Stimulated activated CD4-positive, alpha-beta T cell treated with anti-CD3 and anti-CD28 coated beads, Interleukin-4, amount 100 ng/mL, for 24 hours (primary cell): ENCODE measurements at regions not wholly inside any gene's neighbourhood (a gene's known extent, or its start where the extent isn't known, plus 50 kb on each side); places are given as distances from the start of the nearest gene placed in this dataset.

ENCODE experiments used
- DNase-seq: peaks from one replicate; pipeline ENCODE4 v3.0.0-alpha.2; 2020

DNA sequence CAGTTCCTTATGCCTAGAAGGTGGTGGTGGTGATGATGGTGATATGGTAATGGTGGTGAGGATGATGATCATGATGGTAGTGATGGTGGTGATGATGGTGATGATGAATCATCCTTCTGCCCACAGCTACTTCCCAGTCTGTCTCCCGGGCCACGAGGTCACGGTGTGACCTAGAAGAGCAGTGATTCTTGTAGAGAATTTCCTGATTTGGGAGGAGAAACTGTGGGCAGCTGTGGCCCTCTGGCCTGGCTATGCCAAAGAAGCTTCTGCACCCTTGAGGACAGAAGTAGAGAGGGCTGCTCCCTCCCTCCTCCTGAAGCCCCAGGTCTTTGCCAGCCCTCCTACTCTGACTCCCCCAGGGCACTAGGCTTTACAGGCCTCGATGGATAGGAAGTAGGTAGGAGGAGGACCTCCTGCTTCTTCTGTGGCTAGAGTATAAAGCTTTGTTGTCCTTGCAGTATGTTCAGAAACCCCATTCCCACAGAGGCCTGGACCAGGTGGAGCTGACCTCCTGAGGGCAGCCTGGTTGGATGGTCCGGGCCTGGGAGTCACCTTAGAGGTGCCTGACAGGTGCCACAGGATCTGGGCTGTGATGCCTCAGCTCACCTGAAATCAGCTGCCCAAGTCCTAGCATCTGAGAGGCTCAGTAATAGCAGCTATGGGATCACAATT is 57.9 kb upstream of the EPAS1 start:
- peak; percentile 29 for DNase-seq

GRCh38 chr2:46239847-46240181 is 57.4 kb upstream of the EPAS1 start:
- peak; percentile 72 for DNase-seq

GRCh38 chr2:46241344-46241743 is 55.9 kb upstream of the EPAS1 start:
- DNase-seq, result no peak

- no peak for DNase-seq
These were observed 51.3 kb upstream of the EPAS1 start for GRCh38 chr2:46245869-46246268.

GRCh38 chr2:46246790-46247189 is 50.4 kb upstream of the EPAS1 start:
- no peak for DNase-seq
